GM12878 (cell line): ENCODE measurements at regions not wholly inside any gene's neighbourhood (a gene's known extent, or its start where the extent isn't known, plus 50 kb on each side); places are given as distances from the start of the nearest gene placed in this dataset.

Source experiments
- ATAC-seq: fragments of 200-7000 bp; cut with Tn5 transposase; 3 replicates; pipeline ENCODE4 v1.9.1; 2020; ENCODE audit warnings: mild to moderate bottlenecking, moderate library complexity
- BruUV-seq: library from RNA; stranded (reverse); fragments of 400-500 nt; replicated peaks from 2 replicates; lab custom pipeline; 2021; lab: Mats Ljungman, UMichigan
- CTCF ChIA-PET: fragments of 300-600 bp; sonication (Branson Sonifier 250); formaldehyde crosslinking; extraction: SDS; loops from one replicate; lab custom pipeline; 2021; ENCODE audit warnings: inconsistent platforms; lab: Yijun Ruan, JAX
- POLR2A ChIA-PET: fragments of 350-600 bp; formaldehyde crosslinking; extraction: SDS; loops from one replicate; lab custom pipeline; 2021; ENCODE audit warnings: inconsistent platforms; lab: Charles Lee
- RAD21 ChIA-PET: fragments of 300-600 bp; sonication (Branson Sonifier 250); formaldehyde crosslinking; loops from one replicate; lab custom pipeline; 2023; ENCODE audit warnings: antibody characterized with exemption; ENCODE audit not compliant: unreplicated experiment; lab: Charles Lee
- SMC1A ChIA-PET: fragments of 300-600 bp; sonication (Branson Sonifier 250); formaldehyde crosslinking; loops from one replicate; lab custom pipeline; 2023; ENCODE audit not compliant: unreplicated experiment, uncharacterized antibody; lab: Charles Lee
- DNase-seq: peaks from one replicate; pipeline ENCODE4 v3.0.0-alpha.2; 2011; ENCODE audit warnings: low read depth, low spot score
- FAIRE-seq: peaks from 3 replicates; lab custom pipeline; 2011; peaks lifted over from hg19 to GRCh38; lab: Jason Lieb, UNC
- H2AFZ ChIP-seq: 2 replicates; pipeline ENCODE4 v1.6.0; 2011; ENCODE audit warnings: low read depth, low read length, control low read depth; ENCODE audit not compliant: control insufficient read depth
- H3K27ac ChIP-seq: 2 replicates; pipeline ENCODE4 v1.5.1; 2011; ENCODE audit warnings: control low read depth; ENCODE audit not compliant: control insufficient read depth, insufficient read depth
- H3K27me3 ChIP-seq, 2 experiments: replicated peaks in 1 of 2; 2 replicates each; pipeline versions ENCODE4 v1.6.0 to v1.6.1; 2011; ENCODE audit warnings: low read length in 1 of 2; ENCODE audit not compliant: control insufficient read depth in 2 of 2, insufficient read depth in 2 of 2
- H3K36me3 ChIP-seq, 2 experiments: 2 replicates each; pipeline ENCODE4 v1.5.1; 2011; ENCODE audit warnings: low read length in 1 of 2; ENCODE audit not compliant: control insufficient read depth in 2 of 2, insufficient read depth in 2 of 2
- H3K4me1 ChIP-seq: 2 replicates; pipeline ENCODE4 v1.6.1; 2011; ENCODE audit warnings: mild to moderate bottlenecking, low read length, moderate library complexity, mixed read lengths; ENCODE audit not compliant: control insufficient read depth, insufficient read depth
- H3K4me2 ChIP-seq: 2 replicates; pipeline ENCODE4 v1.6.0; 2011; ENCODE audit warnings: control low read depth; ENCODE audit not compliant: control insufficient read depth, insufficient read depth
- H3K4me3 ChIP-seq: fragments of 200-600 bp; sonication (generic); 2 replicates; pipeline ENCODE4 v1.5.1; 2016
- H3K79me2 ChIP-seq: 2 replicates; pipeline ENCODE4 v1.6.0; 2011; ENCODE audit warnings: low read length; ENCODE audit not compliant: control insufficient read depth, insufficient read depth
- H3K9ac ChIP-seq: 2 replicates; pipeline ENCODE4 v1.8.0; 2011; ENCODE audit warnings: low read length, control low read depth, mixed read lengths; ENCODE audit not compliant: control insufficient read depth, insufficient read depth
- H3K9me3 ChIP-seq: replicated peaks from 3 replicates; pipeline ENCODE4 v1.5.1; 2011; ENCODE audit warnings: mild to moderate bottlenecking, low read length; ENCODE audit not compliant: control insufficient read depth, insufficient read depth
- H4K20me1 ChIP-seq: 2 replicates; pipeline ENCODE4 v1.6.0; 2011; ENCODE audit not compliant: control insufficient read depth, insufficient read depth
- BRCA1 ChIP-seq: IDR thresholded peaks from 2 replicates; pipeline ENCODE4 v1.6.1; 2011; ENCODE audit warnings: low read depth, low read length, improper control_type of control experiment
- HCFC1 ChIP-seq: fragments of 150-350 bp; IDR thresholded peaks from 2 replicates; pipeline ENCODE4 v1.6.1; 2014; ENCODE audit warnings: low read length
- HDAC2 ChIP-seq: fragments of 200-600 bp; sonication (generic); IDR thresholded peaks from 2 replicates; pipeline ENCODE4 v1.6.1; 2017
- JUND ChIP-seq: IDR thresholded peaks from 2 replicates; pipeline ENCODE4 v1.6.1; 2012; ENCODE audit warnings: low read depth, mild to moderate bottlenecking, low read length, improper control_type of control experiment, moderate library complexity
- KAT2A ChIP-seq: conservative IDR thresholded peaks from 2 replicates; pipeline ENCODE4 v1.6.1; 2011; ENCODE audit warnings: low read depth, low read length; ENCODE audit not compliant: control insufficient read depth
- NFYA ChIP-seq: IDR thresholded peaks from 2 replicates; pipeline ENCODE4 v1.6.1; 2011; ENCODE audit warnings: low read depth, mild to moderate bottlenecking, low read length, improper control_type of control experiment, borderline replicate concordance
- NFYB ChIP-seq: IDR thresholded peaks from 2 replicates; pipeline ENCODE4 v1.6.1; 2011; ENCODE audit warnings: low read depth, mild to moderate bottlenecking, low read length, improper control_type of control experiment, moderate library complexity; ENCODE audit not compliant: insufficient read depth
- PBX3 ChIP-seq: IDR thresholded peaks from 2 replicates; pipeline ENCODE4 v1.6.1; 2011; ENCODE audit warnings: mild to moderate bottlenecking, low read depth, low read length, moderate library complexity; ENCODE audit not compliant: insufficient replicate concordance
- POLR2A ChIP-seq: IDR thresholded peaks from 2 replicates; pipeline ENCODE4 v1.6.1; 2011; ENCODE audit warnings: low read depth, mild to moderate bottlenecking, low read length
- RFX5 ChIP-seq: IDR thresholded peaks from 2 replicates; pipeline ENCODE4 v1.6.1; 2011; ENCODE audit warnings: low read depth, low read length, improper control_type of control experiment
- SRF ChIP-seq, 2 experiments: IDR thresholded peaks; 2 replicates each; pipeline ENCODE4 v1.6.1; 2011; ENCODE audit warnings: low read depth in 2 of 2, low read length in 2 of 2, mild to moderate bottlenecking in 1 of 2, moderate library complexity in 1 of 2
- STAT1 ChIP-seq: fragments of 450-650 bp; conservative IDR thresholded peaks from 2 replicates; pipeline ENCODE4 v1.6.1; 2014; ENCODE audit warnings: antibody characterized with exemption, mild to moderate bottlenecking
- SUPT20H ChIP-seq: IDR thresholded peaks from 2 replicates; pipeline ENCODE4 v1.6.1; 2011; ENCODE audit warnings: low read depth, mild to moderate bottlenecking, low read length, moderate library complexity, borderline replicate concordance; ENCODE audit not compliant: control insufficient read depth
- TBL1XR1 ChIP-seq: IDR thresholded peaks from 2 replicates; pipeline ENCODE4 v1.6.1; 2012; ENCODE audit warnings: low read depth, low read length, improper control_type of control experiment
- YBX1 ChIP-seq: fragments of 450-650 bp; IDR thresholded peaks from 2 replicates; pipeline ENCODE4 v1.6.1; 2016; ENCODE audit warnings: antibody characterized with exemption
- ZSCAN29 ChIP-seq: fragments of 450-650 bp; IDR thresholded peaks from 2 replicates; pipeline ENCODE4 v1.6.1; 2017; ENCODE audit warnings: mild to moderate bottlenecking, moderate library complexity
- WGBS: methylation state at CpG from one replicate; pipeline ENCODE4 v1.1.6; 2016; ENCODE audit warnings: low lambda C conversion rate; ENCODE audit not compliant: insufficient replicate concordance, insufficient coverage; ENCODE audit errors: missing lambda C conversion rate; 5-methylcytosine and 5-hydroxymethylcytosine counted together
- in situ Hi-C: fragments of 300-500 bp; cut with MboI; formaldehyde crosslinking; loops from 9 replicates; pipeline ENCODE4 v1.14.3; 2018; ENCODE audit warnings: mixed read lengths
- intact Hi-C: fragments of 100-400 bp; cut with micrococcal nuclease; formaldehyde crosslinking; loops from one replicate; pipeline ENCODE4 v1.14.2; 2022; ENCODE audit not compliant: unreplicated experiment
- TF ChIP-seq, protein P1 (sequence below): fragments of 450-650 bp; formaldehyde crosslinking; IDR thresholded peaks from 2 replicates; pipeline ENCODE4 v1.4.0; 2022; ENCODE audit warnings: mild to moderate bottlenecking, moderate library complexity
- TF ChIP-seq, protein P2 (sequence below): fragments of 450-650 bp; IDR thresholded peaks from 2 replicates; pipeline ENCODE4 v1.6.1; 2017; ENCODE audit warnings: antibody characterized with exemption, mild to moderate bottlenecking, moderate library complexity
- TF ChIP-seq, protein P3 (sequence below): fragments of 450-650 bp; IDR thresholded peaks from 2 replicates; pipeline ENCODE4 v1.6.1; 2017; ENCODE audit warnings: borderline replicate concordance

- Histone ChIP-seq H3K27me3 (no peaks in the 10 kb centered on the region), H2AFZ (no peak overlapping the region), H3K79me2 (no peaks in the 10 kb centered on the region), H3K36me3 (no peaks in the 10 kb centered on the region), H3K9ac (no peak overlapping the region), H3K4me2 (no peak overlapping the region), H3K4me3 (no peak overlapping the region), H3K27ac (no peak overlapping the region), H3K9me3 (no peaks in the 10 kb centered on the region; the same call in 2 of the 3 replicates), H3K4me1 (no peaks in the 10 kb centered on the region), H4K20me1 (no peaks in the 10 kb centered on the region)
- ATAC-seq, result no peak
- in situ Hi-C loops, result no loop called here
- ChIA-PET SMC1A (no interaction called here), CTCF (interaction anchor here (0.9 kb wide), 1 partner anchor 9 kb away, joined by 3 read pairs; no protein-coding TSS in a partner anchor), RAD21 (no interaction called here), POLR2A (no interaction called here)
- intact Hi-C loops, result no loop called here
- no peak for FAIRE-seq
- WGBS, result 20% methylated on average over 11 of the region's 11 CpGs
- no TSS peak for BruUV-seq
- DNase-seq, result no peak
- TF ChIP-seq TBL1XR1 (no peak), YBX1 (no peak), RFX5 (no peak), POLR2A (no peak), ZSCAN29 (no peak), HDAC2 (no peak), NFYB (no peak), SRF (IDR thresholded peaks at IDR 0.05; ENCODE audit: low read depth in 2 of 2, low read length in 2 of 2) (no peak), STAT1 (no peak), KAT2A (no peak), HCFC1 (no peak), JUND (no peak), BRCA1 (no peak), SUPT20H (no peak), NFYA (no peak), PBX3 (no peak)
- TF ChIP-seq, protein P1, sequence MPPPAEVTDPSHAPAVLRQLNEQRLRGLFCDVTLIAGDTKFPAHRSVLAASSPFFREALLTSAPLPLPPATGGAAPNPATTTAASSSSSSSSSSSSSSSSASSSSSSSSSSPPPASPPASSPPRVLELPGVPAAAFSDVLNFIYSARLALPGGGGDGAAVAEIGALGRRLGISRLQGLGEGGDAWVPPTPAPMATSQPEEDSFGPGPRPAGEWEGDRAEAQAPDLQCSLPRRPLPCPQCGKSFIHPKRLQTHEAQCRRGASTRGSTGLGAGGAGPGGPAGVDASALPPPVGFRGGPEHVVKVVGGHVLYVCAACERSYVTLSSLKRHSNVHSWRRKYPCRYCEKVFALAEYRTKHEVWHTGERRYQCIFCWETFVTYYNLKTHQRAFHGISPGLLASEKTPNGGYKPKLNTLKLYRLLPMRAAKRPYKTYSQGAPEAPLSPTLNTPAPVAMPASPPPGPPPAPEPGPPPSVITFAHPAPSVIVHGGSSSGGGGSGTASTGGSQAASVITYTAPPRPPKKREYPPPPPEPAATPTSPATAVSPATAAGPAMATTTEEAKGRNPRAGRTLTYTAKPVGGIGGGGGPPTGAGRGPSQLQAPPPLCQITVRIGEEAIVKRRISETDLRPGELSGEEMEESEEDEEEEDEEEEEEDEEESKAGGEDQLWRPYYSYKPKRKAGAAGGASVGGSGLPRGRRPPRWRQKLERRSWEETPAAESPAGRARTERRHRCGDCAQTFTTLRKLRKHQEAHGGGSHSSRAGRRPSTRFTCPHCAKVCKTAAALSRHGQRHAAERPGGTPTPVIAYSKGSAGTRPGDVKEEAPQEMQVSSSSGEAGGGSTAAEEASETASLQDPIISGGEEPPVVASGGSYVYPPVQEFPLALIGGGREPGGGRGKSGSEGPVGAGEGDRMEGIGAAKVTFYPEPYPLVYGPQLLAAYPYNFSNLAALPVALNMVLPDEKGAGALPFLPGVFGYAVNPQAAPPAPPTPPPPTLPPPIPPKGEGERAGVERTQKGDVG (CRISPR knock-in tag), result no peak
- TF ChIP-seq, protein P2, sequence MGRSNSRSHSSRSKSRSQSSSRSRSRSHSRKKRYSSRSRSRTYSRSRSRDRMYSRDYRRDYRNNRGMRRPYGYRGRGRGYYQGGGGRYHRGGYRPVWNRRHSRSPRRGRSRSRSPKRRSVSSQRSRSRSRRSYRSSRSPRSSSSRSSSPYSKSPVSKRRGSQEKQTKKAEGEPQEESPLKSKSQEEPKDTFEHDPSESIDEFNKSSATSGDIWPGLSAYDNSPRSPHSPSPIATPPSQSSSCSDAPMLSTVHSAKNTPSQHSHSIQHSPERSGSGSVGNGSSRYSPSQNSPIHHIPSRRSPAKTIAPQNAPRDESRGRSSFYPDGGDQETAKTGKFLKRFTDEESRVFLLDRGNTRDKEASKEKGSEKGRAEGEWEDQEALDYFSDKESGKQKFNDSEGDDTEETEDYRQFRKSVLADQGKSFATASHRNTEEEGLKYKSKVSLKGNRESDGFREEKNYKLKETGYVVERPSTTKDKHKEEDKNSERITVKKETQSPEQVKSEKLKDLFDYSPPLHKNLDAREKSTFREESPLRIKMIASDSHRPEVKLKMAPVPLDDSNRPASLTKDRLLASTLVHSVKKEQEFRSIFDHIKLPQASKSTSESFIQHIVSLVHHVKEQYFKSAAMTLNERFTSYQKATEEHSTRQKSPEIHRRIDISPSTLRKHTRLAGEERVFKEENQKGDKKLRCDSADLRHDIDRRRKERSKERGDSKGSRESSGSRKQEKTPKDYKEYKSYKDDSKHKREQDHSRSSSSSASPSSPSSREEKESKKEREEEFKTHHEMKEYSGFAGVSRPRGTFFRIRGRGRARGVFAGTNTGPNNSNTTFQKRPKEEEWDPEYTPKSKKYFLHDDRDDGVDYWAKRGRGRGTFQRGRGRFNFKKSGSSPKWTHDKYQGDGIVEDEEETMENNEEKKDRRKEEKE, result no peak
- TF ChIP-seq, protein P3, sequence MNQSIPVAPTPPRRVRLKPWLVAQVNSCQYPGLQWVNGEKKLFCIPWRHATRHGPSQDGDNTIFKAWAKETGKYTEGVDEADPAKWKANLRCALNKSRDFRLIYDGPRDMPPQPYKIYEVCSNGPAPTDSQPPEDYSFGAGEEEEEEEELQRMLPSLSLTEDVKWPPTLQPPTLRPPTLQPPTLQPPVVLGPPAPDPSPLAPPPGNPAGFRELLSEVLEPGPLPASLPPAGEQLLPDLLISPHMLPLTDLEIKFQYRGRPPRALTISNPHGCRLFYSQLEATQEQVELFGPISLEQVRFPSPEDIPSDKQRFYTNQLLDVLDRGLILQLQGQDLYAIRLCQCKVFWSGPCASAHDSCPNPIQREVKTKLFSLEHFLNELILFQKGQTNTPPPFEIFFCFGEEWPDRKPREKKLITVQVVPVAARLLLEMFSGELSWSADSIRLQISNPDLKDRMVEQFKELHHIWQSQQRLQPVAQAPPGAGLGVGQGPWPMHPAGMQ, result no peak
These were observed 73.0 kb upstream of the RAB12 start for GRCh38 chr18:8536231-8536630.
